ENCODE measurements at regions not wholly inside any gene's neighbourhood (a gene's known extent, or its start where the extent isn't known, plus 50 kb on each side); places are given as distances from the start of the nearest gene placed in this dataset.

- no peaks in the 10 kb centered on the region; the same call in 2 of the 3 replicates for H3K36me3 Mint-ChIP-seq (ENCODE audit: low read depth)
- no peak overlapping the region for H3K4me2 ChIP-seq
- no peaks in the 10 kb centered on the region for H3K27me3 ChIP-seq (ENCODE audit: insufficient read depth)
- H2AFZ ChIP-seq: no peak overlapping the region
- peaks cover 6% of the 10 kb centered on the region for H3K27me3 Mint-ChIP-seq (ENCODE audit: insufficient read depth, low read depth, poor library complexity)
- peaks cover 6% of the 10 kb centered on the region for H3K4me1 ChIP-seq (ENCODE audit: insufficient read depth)
- no peak overlapping the region for H3K27ac Mint-ChIP-seq
- H3K4me3 Mint-ChIP-seq: no peak overlapping the region
- no peaks in the 10 kb centered on the region for H3K79me2 ChIP-seq (replicated peaks; ENCODE audit: insufficient read depth)
- no peak overlapping the region for H3K27ac ChIP-seq (ENCODE audit: low read depth)
- H3K9me2 ChIP-seq (ENCODE audit: insufficient read depth): peaks cover 15% of the 10 kb centered on the region
- ATAC-seq (no peak), DNase-seq (ENCODE audit: low spot score) (no peak)
- no peaks in the 10 kb centered on the region for H3F3A ChIP-seq (replicated peaks; ENCODE audit: low read depth)
- H3K9me3 Mint-ChIP-seq: no peaks in the 10 kb centered on the region
- H3K4me3 ChIP-seq: no peak overlapping the region
- H3K36me3 ChIP-seq (ENCODE audit: insufficient read depth): no peaks in the 10 kb centered on the region
- H4K20me1 ChIP-seq (replicated peaks; ENCODE audit: insufficient read depth): no peaks in the 10 kb centered on the region
- TF ChIP-seq ETS1 (IDR thresholded peaks at IDR 0.05): no peak
- no peak for TF ChIP-seq ZNF331 (CRISPR knock-in tag; IDR thresholded peaks at IDR 0.05; ENCODE audit: low read depth)
- no peak for TF ChIP-seq ZNF114 (CRISPR knock-in tag; IDR thresholded peaks at IDR 0.05)
- no peak for TF ChIP-seq JUNB (IDR thresholded peaks at IDR 0.05; ENCODE audit: unreplicated experiment)
- no peak for TF ChIP-seq NANOG (IDR thresholded peaks at IDR 0.05; ENCODE audit: borderline replicate concordance)
- TF ChIP-seq EZH2 (IDR thresholded peaks at IDR 0.05; ENCODE audit: low read depth, unreplicated experiment): no peak
- no peak for TF ChIP-seq REST (IDR thresholded peaks at IDR 0.05; ENCODE audit: unreplicated experiment)
- no peak for TF ChIP-seq CREB1 (CRISPR knock-in tag; IDR thresholded peaks at IDR 0.05; ENCODE audit: low read depth)
- TF ChIP-seq EZH2phosphoT487 (IDR thresholded peaks at IDR 0.05; ENCODE audit: unreplicated experiment): no peak
- TF ChIP-seq STAT1 (IDR thresholded peaks at IDR 0.05; ENCODE audit: unreplicated experiment): no peak
- TF ChIP-seq, protein P1, sequence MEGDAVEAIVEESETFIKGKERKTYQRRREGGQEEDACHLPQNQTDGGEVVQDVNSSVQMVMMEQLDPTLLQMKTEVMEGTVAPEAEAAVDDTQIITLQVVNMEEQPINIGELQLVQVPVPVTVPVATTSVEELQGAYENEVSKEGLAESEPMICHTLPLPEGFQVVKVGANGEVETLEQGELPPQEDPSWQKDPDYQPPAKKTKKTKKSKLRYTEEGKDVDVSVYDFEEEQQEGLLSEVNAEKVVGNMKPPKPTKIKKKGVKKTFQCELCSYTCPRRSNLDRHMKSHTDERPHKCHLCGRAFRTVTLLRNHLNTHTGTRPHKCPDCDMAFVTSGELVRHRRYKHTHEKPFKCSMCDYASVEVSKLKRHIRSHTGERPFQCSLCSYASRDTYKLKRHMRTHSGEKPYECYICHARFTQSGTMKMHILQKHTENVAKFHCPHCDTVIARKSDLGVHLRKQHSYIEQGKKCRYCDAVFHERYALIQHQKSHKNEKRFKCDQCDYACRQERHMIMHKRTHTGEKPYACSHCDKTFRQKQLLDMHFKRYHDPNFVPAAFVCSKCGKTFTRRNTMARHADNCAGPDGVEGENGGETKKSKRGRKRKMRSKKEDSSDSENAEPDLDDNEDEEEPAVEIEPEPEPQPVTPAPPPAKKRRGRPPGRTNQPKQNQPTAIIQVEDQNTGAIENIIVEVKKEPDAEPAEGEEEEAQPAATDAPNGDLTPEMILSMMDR (conservative IDR thresholded peaks at IDR 0.05; ENCODE audit: low read depth in 2 of 2): no peak
- TF ChIP-seq, protein P2, sequence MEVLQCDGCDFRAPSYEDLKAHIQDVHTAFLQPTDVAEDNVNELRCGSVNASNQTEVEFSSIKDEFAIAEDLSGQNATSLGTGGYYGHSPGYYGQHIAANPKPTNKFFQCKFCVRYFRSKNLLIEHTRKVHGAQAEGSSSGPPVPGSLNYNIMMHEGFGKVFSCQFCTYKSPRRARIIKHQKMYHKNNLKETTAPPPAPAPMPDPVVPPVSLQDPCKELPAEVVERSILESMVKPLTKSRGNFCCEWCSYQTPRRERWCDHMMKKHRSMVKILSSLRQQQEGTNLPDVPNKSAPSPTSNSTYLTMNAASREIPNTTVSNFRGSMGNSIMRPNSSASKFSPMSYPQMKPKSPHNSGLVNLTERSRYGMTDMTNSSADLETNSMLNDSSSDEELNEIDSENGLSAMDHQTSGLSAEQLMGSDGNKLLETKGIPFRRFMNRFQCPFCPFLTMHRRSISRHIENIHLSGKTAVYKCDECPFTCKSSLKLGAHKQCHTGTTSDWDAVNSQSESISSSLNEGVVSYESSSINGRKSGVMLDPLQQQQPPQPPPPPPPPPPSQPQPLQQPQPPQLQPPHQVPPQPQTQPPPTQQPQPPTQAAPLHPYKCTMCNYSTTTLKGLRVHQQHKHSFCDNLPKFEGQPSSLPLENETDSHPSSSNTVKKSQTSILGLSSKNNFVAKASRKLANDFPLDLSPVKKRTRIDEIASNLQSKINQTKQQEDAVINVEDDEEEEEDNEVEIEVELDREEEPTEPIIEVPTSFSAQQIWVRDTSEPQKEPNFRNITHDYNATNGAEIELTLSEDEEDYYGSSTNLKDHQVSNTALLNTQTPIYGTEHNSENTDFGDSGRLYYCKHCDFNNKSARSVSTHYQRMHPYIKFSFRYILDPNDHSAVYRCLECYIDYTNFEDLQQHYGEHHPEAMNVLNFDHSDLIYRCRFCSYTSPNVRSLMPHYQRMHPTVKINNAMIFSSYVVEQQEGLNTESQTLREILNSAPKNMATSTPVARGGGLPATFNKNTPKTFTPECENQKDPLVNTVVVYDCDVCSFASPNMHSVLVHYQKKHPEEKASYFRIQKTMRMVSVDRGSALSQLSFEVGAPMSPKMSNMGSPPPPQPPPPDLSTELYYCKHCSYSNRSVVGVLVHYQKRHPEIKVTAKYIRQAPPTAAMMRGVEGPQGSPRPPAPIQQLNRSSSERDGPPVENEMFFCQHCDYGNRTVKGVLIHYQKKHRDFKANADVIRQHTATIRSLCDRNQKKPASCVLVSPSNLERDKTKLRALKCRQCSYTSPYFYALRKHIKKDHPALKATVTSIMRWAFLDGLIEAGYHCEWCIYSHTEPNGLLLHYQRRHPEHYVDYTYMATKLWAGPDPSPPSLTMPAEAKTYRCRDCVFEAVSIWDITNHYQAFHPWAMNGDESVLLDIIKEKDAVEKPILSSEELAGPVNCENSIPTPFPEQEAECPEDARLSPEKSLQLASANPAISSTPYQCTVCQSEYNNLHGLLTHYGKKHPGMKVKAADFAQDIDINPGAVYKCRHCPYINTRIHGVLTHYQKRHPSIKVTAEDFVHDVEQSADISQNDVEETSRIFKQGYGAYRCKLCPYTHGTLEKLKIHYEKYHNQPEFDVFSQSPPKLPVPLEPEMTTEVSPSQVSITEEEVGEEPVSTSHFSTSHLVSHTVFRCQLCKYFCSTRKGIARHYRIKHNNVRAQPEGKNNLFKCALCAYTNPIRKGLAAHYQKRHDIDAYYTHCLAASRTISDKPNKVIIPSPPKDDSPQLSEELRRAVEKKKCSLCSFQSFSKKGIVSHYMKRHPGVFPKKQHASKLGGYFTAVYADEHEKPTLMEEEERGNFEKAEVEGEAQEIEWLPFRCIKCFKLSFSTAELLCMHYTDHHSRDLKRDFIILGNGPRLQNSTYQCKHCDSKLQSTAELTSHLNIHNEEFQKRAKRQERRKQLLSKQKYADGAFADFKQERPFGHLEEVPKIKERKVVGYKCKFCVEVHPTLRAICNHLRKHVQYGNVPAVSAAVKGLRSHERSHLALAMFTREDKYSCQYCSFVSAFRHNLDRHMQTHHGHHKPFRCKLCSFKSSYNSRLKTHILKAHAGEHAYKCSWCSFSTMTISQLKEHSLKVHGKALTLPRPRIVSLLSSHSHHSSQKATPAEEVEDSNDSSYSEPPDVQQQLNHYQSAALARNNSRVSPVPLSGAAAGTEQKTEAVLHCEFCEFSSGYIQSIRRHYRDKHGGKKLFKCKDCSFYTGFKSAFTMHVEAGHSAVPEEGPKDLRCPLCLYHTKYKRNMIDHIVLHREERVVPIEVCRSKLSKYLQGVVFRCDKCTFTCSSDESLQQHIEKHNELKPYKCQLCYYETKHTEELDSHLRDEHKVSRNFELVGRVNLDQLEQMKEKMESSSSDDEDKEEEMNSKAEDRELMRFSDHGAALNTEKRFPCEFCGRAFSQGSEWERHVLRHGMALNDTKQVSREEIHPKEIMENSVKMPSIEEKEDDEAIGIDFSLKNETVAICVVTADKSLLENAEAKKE (CRISPR knock-in tag; IDR thresholded peaks at IDR 0.05): no peak
- TF ChIP-seq POLR2AphosphoS5 (IDR thresholded peaks at IDR 0.05; ENCODE audit: low read depth): no peak
- H3K4me1 Mint-ChIP-seq: peaks cover 27% of the 10 kb centered on the region
These were observed 114.9 kb downstream of the RRAGC start for GRCh38 chr1:38744452-38745350.

Measured in GM23338 (cell line).